B cell (primary cell): ENCODE measurements at regions not wholly inside any gene's neighbourhood (a gene's known extent, or its start where the extent isn't known, plus 50 kb on each side); places are given as distances from the start of the nearest gene placed in this dataset.

Experiments used
- ATAC-seq: fragments of 200-7000 bp; cut with Tn5 transposase; one replicate; pipeline ENCODE4 v1.10.0; 2021; ENCODE audit warnings: low read depth, mild to moderate bottlenecking, moderate number of reproducible peaks, moderate library complexity
- CTCF ChIA-PET: fragments of 350-600 bp; sonication (Branson Sonifier 250); formaldehyde crosslinking; loops from one replicate; lab custom pipeline; 2021; ENCODE audit warnings: antibody characterized with exemption, inconsistent platforms; lab: Charles Lee
- POLR2A ChIA-PET: fragments of 350-600 bp; sonication (Branson Sonifier 250); formaldehyde crosslinking; loops from one replicate; lab custom pipeline; 2021; ENCODE audit warnings: antibody characterized with exemption; lab: Charles Lee
- DNase-seq: peaks from one replicate; pipeline ENCODE4 v3.0.0; 2013
- H2AFZ ChIP-seq: 2 replicates; pipeline ENCODE4 v1.6.1; 2012; ENCODE audit warnings: mild to moderate bottlenecking, low read depth, low read length; ENCODE audit not compliant: insufficient read depth, poor library complexity, severe bottlenecking
- H3K27ac ChIP-seq, 2 donors: 1 replicate in 1 of 2; 2 replicates in 1 of 2; pipeline ENCODE4 v1.5.1; 2012 to 2013; ENCODE audit warnings: low read length in 2 of 2, mild to moderate bottlenecking in 2 of 2, moderate library complexity in 1 of 2
- H3K27me3 ChIP-seq, 4 experiments: fragments of 200-600 bp in 1 of 4; sonication (generic) in 1 of 4; replicated peaks in 1 of 4; 1 replicate in 2 of 4; 2 replicates in 2 of 4; pipeline versions ENCODE4 v1.6.1 to v1.7.0; 2013 to 2016; ENCODE audit warnings: low read length in 3 of 4, mild to moderate bottlenecking in 2 of 4, mixed read lengths in 1 of 4, moderate library complexity in 1 of 4; ENCODE audit not compliant: insufficient read depth in 4 of 4, control insufficient read depth in 3 of 4; ENCODE audit errors: control extremely low read depth in 1 of 4
- H3K36me3 ChIP-seq, 2 experiments: replicated peaks in 1 of 2; 1 replicate in 1 of 2; 2 replicates in 1 of 2; pipeline versions ENCODE4 v1.6.1 to v1.7.1; 2013; ENCODE audit warnings: low read length in 1 of 2; ENCODE audit not compliant: insufficient read depth in 2 of 2, control insufficient read depth in 1 of 2; ENCODE audit errors: control extremely low read depth in 1 of 2, extremely low read depth in 1 of 2
- H3K4me1 ChIP-seq, 2 donors: fragments of 200-600 bp in 1 of 2; sonication (generic) in 1 of 2; 1 replicate in 1 of 2; 2 replicates in 1 of 2; pipeline versions ENCODE4 v1.5.1 to v1.6.1; 2013 to 2017; ENCODE audit warnings: low read length in 2 of 2; ENCODE audit not compliant: control insufficient read depth in 2 of 2, insufficient read depth in 2 of 2
- H3K4me2 ChIP-seq: replicated peaks from 2 replicates; pipeline ENCODE3; 2012; ENCODE audit warnings: mild to moderate bottlenecking, low read depth, low read length; ENCODE audit not compliant: poor library complexity, severe bottlenecking
- H3K4me3 ChIP-seq, 5 experiments: fragments of 200-600 bp in 1 of 5; sonication (generic) in 1 of 5; 1 replicate in 3 of 5; 2 replicates in 2 of 5; pipeline versions ENCODE4 v1.5.1 to v1.7.0; 2011 to 2016; ENCODE audit warnings: low read length in 4 of 5, mild to moderate bottlenecking in 4 of 5, low read depth in 2 of 5, control low read depth in 1 of 5, moderate library complexity in 1 of 5; ENCODE audit not compliant: insufficient read depth in 1 of 5; ENCODE audit errors: control extremely low read depth in 1 of 5, extremely low read depth in 1 of 5
- H3K79me2 ChIP-seq: fragments of 200-600 bp; sonication (generic); one replicate; pipeline ENCODE4 v1.6.0; 2016; ENCODE audit warnings: low read length; ENCODE audit not compliant: control insufficient read depth, insufficient read depth
- H3K9ac ChIP-seq: fragments of 200-600 bp; sonication (generic); 2 replicates; pipeline ENCODE4 v1.6.1; 2017; ENCODE audit warnings: mild to moderate bottlenecking, low read length, moderate library complexity
- H3K9me3 ChIP-seq, 3 donors: one replicate each; pipeline versions ENCODE4 v1.6.1 to v1.7.1; 2013; ENCODE audit warnings: low read length in 2 of 3; ENCODE audit not compliant: control insufficient read depth in 2 of 3, insufficient read depth in 1 of 3; ENCODE audit errors: control extremely low read depth in 1 of 3
- H4K20me1 ChIP-seq: 2 replicates; pipeline ENCODE4 v1.6.0; 2012; ENCODE audit warnings: mild to moderate bottlenecking, low read length; ENCODE audit not compliant: insufficient read depth, control insufficient read depth, poor library complexity, severe bottlenecking
- H3K27ac Mint-ChIP-seq: one replicate; pipeline ENCODE4 v1.8.0; 2021; ENCODE audit warnings: mixed read lengths
- H3K27me3 Mint-ChIP-seq: one replicate; pipeline ENCODE4 v1.8.0; 2021; ENCODE audit warnings: mixed read lengths
- H3K4me1 Mint-ChIP-seq: one replicate; pipeline ENCODE4 v1.8.0; 2021; ENCODE audit warnings: mixed read lengths
- H3K4me3 Mint-ChIP-seq: one replicate; pipeline ENCODE4 v1.8.0; 2021; ENCODE audit warnings: mixed read lengths
- H3K9me3 Mint-ChIP-seq: one replicate; pipeline ENCODE4 v1.8.0; 2022; ENCODE audit warnings: mixed read lengths; ENCODE audit not compliant: insufficient read depth
- CTCF ChIP-seq: fragments of 200-600 bp; IDR thresholded peaks from one replicate; pipeline ENCODE4 v1.8.0; 2022; ENCODE audit warnings: antibody characterized with exemption, mild to moderate bottlenecking
- EZH2 ChIP-seq: IDR thresholded peaks from 2 replicates; pipeline ENCODE4 v1.6.1; 2012; ENCODE audit warnings: borderline replicate concordance, low read depth, mild to moderate bottlenecking, moderate library complexity, low read length; ENCODE audit not compliant: insufficient read depth, poor library complexity, severe bottlenecking
- WGBS: methylation state at CpG from one replicate; pipeline ENCODE4 v1.1.5; 2013; ENCODE audit warnings: missing lambda C conversion rate; ENCODE audit not compliant: insufficient coverage; 5-methylcytosine and 5-hydroxymethylcytosine counted together
- intact Hi-C: fragments of 100-400 bp; cut with micrococcal nuclease; formaldehyde crosslinking; loops from one replicate; pipeline ENCODE4 v1.10.0; 2022

GRCh38 chr3:110493438-110494092 is 578.1 kb upstream of the NECTIN3 start:
- no peak overlapping the region for H3K4me3 ChIP-seq
- H3K4me1 ChIP-seq: no peaks in the 10 kb centered on the region
- no peak overlapping the region for H2AFZ ChIP-seq
- H3K27me3 Mint-ChIP-seq: no peaks in the 10 kb centered on the region
- H3K27ac ChIP-seq: no peak overlapping the region
- H4K20me1 ChIP-seq: no peaks in the 10 kb centered on the region
- DNase-seq (no peak), ATAC-seq (no peak)
- CTCF ChIA-PET: no interaction called here
- no peaks in the 10 kb centered on the region for H3K79me2 ChIP-seq
- H3K36me3 ChIP-seq: no peaks in the 10 kb centered on the region
- H3K27me3 ChIP-seq: no peaks in the 10 kb centered on the region
- POLR2A ChIA-PET: no interaction called here
- no peak overlapping the region for H3K9ac ChIP-seq
- no peak overlapping the region for H3K4me2 ChIP-seq
- intact Hi-C loops: no loop called here
- H3K9me3 ChIP-seq: peaks cover 0 to 10% (median 1%) of the 10 kb centered on the region in 3 donors
- no peak overlapping the region for H3K27ac Mint-ChIP-seq
- no peaks in the 10 kb centered on the region for H3K4me1 Mint-ChIP-seq
- H3K9me3 Mint-ChIP-seq: no peaks in the 10 kb centered on the region
- no peak for TF ChIP-seq CTCF
- TF ChIP-seq EZH2: no peak
- no peak overlapping the region for H3K4me3 Mint-ChIP-seq

DNA sequence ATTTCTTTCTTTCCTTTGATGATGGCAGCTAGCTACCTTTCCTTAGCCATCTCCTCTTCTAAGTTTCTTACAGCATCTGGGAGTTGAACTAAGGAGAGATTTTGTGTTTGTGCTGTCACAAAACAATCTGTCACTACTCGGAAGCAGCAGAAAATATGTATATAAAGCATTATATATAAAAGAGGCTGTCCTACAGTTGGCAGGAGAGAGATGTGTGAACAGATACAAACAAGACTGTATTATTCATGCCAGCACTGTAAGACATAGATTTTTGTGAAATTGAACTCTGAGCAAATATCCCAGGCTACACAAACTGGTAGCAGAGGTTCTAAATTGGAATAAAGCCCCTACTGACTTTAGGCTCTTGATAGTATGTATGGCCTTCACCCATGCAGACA is 577.5 kb upstream of the NECTIN3 start:
- Mint-ChIP-seq H3K27me3 (no peaks in the 10 kb centered on the region), H3K9me3 (no peaks in the 10 kb centered on the region), H3K4me1 (no peaks in the 10 kb centered on the region), H3K27ac (no peak overlapping the region), H3K4me3 (no peak overlapping the region)
- Histone ChIP-seq H3K27ac (no peak overlapping the region), H3K9me3 (peaks cover 0 to 10% (median 0%) of the 10 kb centered on the region in 3 donors), H3K9ac (no peak overlapping the region), H3K79me2 (no peaks in the 10 kb centered on the region), H3K27me3 (no peaks in the 10 kb centered on the region), H3K4me2 (no peak overlapping the region), H3K36me3 (no peaks in the 10 kb centered on the region), H4K20me1 (no peaks in the 10 kb centered on the region), H3K4me3 (no peak overlapping the region), H3K4me1 (no peaks in the 10 kb centered on the region), H2AFZ (no peak overlapping the region)
- intact Hi-C loops: no loop called here
- TF ChIP-seq CTCF (no peak), EZH2 (no peak)
- no CpG with 5 or more reads among the region's 1 CpG for WGBS
- DNase-seq (no peak), ATAC-seq (no peak)
- ChIA-PET CTCF (no interaction called here), POLR2A (no interaction called here)
